H9 (cell line): ENCODE measurements at regions not wholly inside any gene's neighbourhood (a gene's known extent, or its start where the extent isn't known, plus 50 kb on each side); places are given as distances from the start of the nearest gene placed in this dataset.

Experiments used
- DNase-seq: peaks from one replicate; pipeline ENCODE4 v3.0.0-alpha.2; 2017
- H2AFZ ChIP-seq: one replicate; pipeline ENCODE4 v1.6.1; 2013; ENCODE audit warnings: mild to moderate bottlenecking, low read length, control low read depth, moderate library complexity
- H2AK5ac ChIP-seq: 2 replicates; pipeline ENCODE4 v1.6.1; 2013; ENCODE audit warnings: low read length, control low read depth, mixed read lengths; ENCODE audit not compliant: insufficient read length
- H2BK120ac ChIP-seq: one replicate; pipeline ENCODE4 v1.6.1; 2013; ENCODE audit warnings: low read depth, mild to moderate bottlenecking, low read length, control low read depth, inconsistent platforms; ENCODE audit not compliant: poor library complexity, severe bottlenecking
- H2BK12ac ChIP-seq: 2 replicates; pipeline ENCODE4 v1.6.1; 2013; ENCODE audit warnings: low read length, control low read depth, mixed read lengths, low read depth; ENCODE audit not compliant: insufficient read length
- H2BK15ac ChIP-seq: 2 replicates; pipeline ENCODE4 v1.6.1; 2013; ENCODE audit warnings: low read depth, low read length, control low read depth
- H2BK20ac ChIP-seq: one replicate; pipeline ENCODE4 v1.6.1; 2013; ENCODE audit warnings: low read depth, mild to moderate bottlenecking, low read length, control low read depth, inconsistent platforms; ENCODE audit not compliant: poor library complexity, severe bottlenecking
- H2BK5ac ChIP-seq: 2 replicates; pipeline ENCODE4 v1.6.1; 2013; ENCODE audit warnings: low read length, control low read depth, mixed read lengths; ENCODE audit not compliant: insufficient read length
- H3K14ac ChIP-seq: 2 replicates; pipeline ENCODE4 v1.6.1; 2013; ENCODE audit warnings: low read length, control low read depth; ENCODE audit not compliant: insufficient read depth
- H3K18ac ChIP-seq: 2 replicates; pipeline ENCODE4 v1.6.1; 2013; ENCODE audit warnings: low read depth, mild to moderate bottlenecking, mixed read lengths, low read length, control low read depth; ENCODE audit not compliant: insufficient read length
- H3K23ac ChIP-seq: 2 replicates; pipeline ENCODE4 v1.6.1; 2013; ENCODE audit warnings: low read length, control low read depth, mixed read lengths, low read depth; ENCODE audit not compliant: insufficient read length
- H3K23me2 ChIP-seq: 2 replicates; pipeline ENCODE4 v1.6.1; 2013; ENCODE audit warnings: low read depth, mild to moderate bottlenecking, mixed read lengths, low read length, control low read depth; ENCODE audit not compliant: insufficient read length, poor library complexity, severe bottlenecking
- H3K27ac ChIP-seq: 2 replicates; pipeline ENCODE4 v1.5.1; 2013; ENCODE audit warnings: low read length, control low read depth, mixed read lengths, low read depth; ENCODE audit not compliant: insufficient read length
- H3K27me3 ChIP-seq: 2 replicates; pipeline ENCODE4 v1.6.1; 2013; ENCODE audit warnings: low read length, control low read depth, inconsistent platforms; ENCODE audit not compliant: insufficient read depth
- H3K4ac ChIP-seq: 2 replicates; pipeline ENCODE4 v1.6.1; 2013; ENCODE audit warnings: low read depth, mild to moderate bottlenecking, control low read depth, inconsistent platforms, low read length, moderate library complexity
- H3K4me1 ChIP-seq: 2 replicates; pipeline ENCODE4 v1.6.1; 2013; ENCODE audit warnings: low read length, control low read depth, inconsistent platforms; ENCODE audit not compliant: insufficient read depth
- H3K4me2 ChIP-seq: 2 replicates; pipeline ENCODE4 v1.6.1; 2013; ENCODE audit warnings: low read length, control low read depth, mixed read lengths; ENCODE audit not compliant: insufficient read length, insufficient read depth
- H3K56ac ChIP-seq: 2 replicates; pipeline ENCODE4 v1.6.1; 2013; ENCODE audit warnings: low read depth, mild to moderate bottlenecking, mixed read lengths, low read length, control low read depth; ENCODE audit not compliant: insufficient read length
- H3K79me1 ChIP-seq: 2 replicates; pipeline ENCODE4 v1.6.1; 2013; ENCODE audit warnings: low read depth, mild to moderate bottlenecking, moderate library complexity, low read length, control low read depth, inconsistent platforms; ENCODE audit not compliant: insufficient read depth, poor library complexity, severe bottlenecking
- H3K79me2 ChIP-seq: 2 replicates; pipeline ENCODE4 v1.6.1; 2013; ENCODE audit warnings: low read length, control low read depth, inconsistent platforms; ENCODE audit not compliant: insufficient read depth
- H3K9ac ChIP-seq: 2 replicates; pipeline ENCODE4 v1.6.1; 2013; ENCODE audit warnings: low read length, control low read depth, mixed read lengths; ENCODE audit not compliant: insufficient read length; ENCODE audit errors: extremely low read depth
- H3K9me3 ChIP-seq: one replicate; pipeline ENCODE4 v1.6.1; 2013; ENCODE audit warnings: low read depth, low read length, inconsistent platforms; ENCODE audit not compliant: control insufficient read depth
- H3T11ph ChIP-seq: one replicate; pipeline ENCODE4 v1.6.1; 2013; ENCODE audit warnings: mild to moderate bottlenecking, low read length, control low read depth, inconsistent platforms
- H4K20me1 ChIP-seq: one replicate; pipeline ENCODE4 v1.6.1; 2013; ENCODE audit not compliant: control insufficient read depth, insufficient read length, insufficient read depth
- H4K5ac ChIP-seq: 2 replicates; pipeline ENCODE4 v1.6.1; 2013; ENCODE audit warnings: low read depth, mild to moderate bottlenecking, mixed read lengths, low read length, control low read depth; ENCODE audit not compliant: insufficient read length
- H4K8ac ChIP-seq: replicated peaks from 2 replicates; pipeline ENCODE4 v1.6.1; 2013; ENCODE audit warnings: low read length, control low read depth, mixed read lengths, low read depth; ENCODE audit not compliant: insufficient read length
- H4K91ac ChIP-seq: 2 replicates; pipeline ENCODE4 v1.6.1; 2013; ENCODE audit warnings: low read depth, mild to moderate bottlenecking, moderate library complexity, mixed read lengths, low read length, control low read depth; ENCODE audit not compliant: insufficient read length
- H3K27ac Mint-ChIP-seq, 3 experiments: 2 replicates in 2 of 3; 3 replicates in 1 of 3; pipeline ENCODE4 v1.8.0; 2020 to 2021; ENCODE audit warnings: mixed read lengths in 3 of 3, mild to moderate bottlenecking in 1 of 3, moderate library complexity in 1 of 3
- H3K27me3 Mint-ChIP-seq: 2 replicates; pipeline ENCODE4 v1.8.0; 2021; ENCODE audit warnings: low read depth, mild to moderate bottlenecking, moderate library complexity, mixed read lengths
- H3K36me3 Mint-ChIP-seq, 3 experiments: 2 replicates in 2 of 3; 3 replicates in 1 of 3; pipeline ENCODE4 v1.8.0; 2020 to 2021; ENCODE audit warnings: low read depth in 3 of 3, mixed read lengths in 3 of 3; ENCODE audit not compliant: insufficient read depth in 1 of 3
- H3K4me1 Mint-ChIP-seq, 2 experiments: 2 replicates each; pipeline ENCODE4 v1.8.0; 2020; ENCODE audit warnings: mixed read lengths in 2 of 2
- H3K4me3 Mint-ChIP-seq, 2 experiments: 2 replicates in 1 of 2; 3 replicates in 1 of 2; pipeline ENCODE4 v1.8.0; 2020 to 2021; ENCODE audit warnings: mild to moderate bottlenecking in 2 of 2, mixed read lengths in 2 of 2, moderate library complexity in 1 of 2
- H3K9me3 Mint-ChIP-seq, 2 experiments: 2 replicates in 1 of 2; 3 replicates in 1 of 2; pipeline ENCODE4 v1.8.0; 2020; ENCODE audit warnings: mild to moderate bottlenecking in 2 of 2, mixed read lengths in 2 of 2, moderate library complexity in 1 of 2
- WGBS: extraction: QIAGEN DNeasy Blood & Tissue Kit; methylation state at CpG from one replicate; pipeline ENCODE4 v1.1.7; 2013; ENCODE audit warnings: missing lambda C conversion rate, low lambda C conversion rate, mixed read lengths; ENCODE audit not compliant: insufficient read length; ENCODE audit errors: extremely low coverage; 5-methylcytosine and 5-hydroxymethylcytosine counted together
- TF ChIP-seq, protein P1 (sequence below): fragments of 200-600 bp; sonication (generic); conservative IDR thresholded peaks from 3 replicates; pipeline ENCODE4 v1.8.0; 2021; ENCODE audit warnings: antibody characterized with exemption, mild to moderate bottlenecking

DNA sequence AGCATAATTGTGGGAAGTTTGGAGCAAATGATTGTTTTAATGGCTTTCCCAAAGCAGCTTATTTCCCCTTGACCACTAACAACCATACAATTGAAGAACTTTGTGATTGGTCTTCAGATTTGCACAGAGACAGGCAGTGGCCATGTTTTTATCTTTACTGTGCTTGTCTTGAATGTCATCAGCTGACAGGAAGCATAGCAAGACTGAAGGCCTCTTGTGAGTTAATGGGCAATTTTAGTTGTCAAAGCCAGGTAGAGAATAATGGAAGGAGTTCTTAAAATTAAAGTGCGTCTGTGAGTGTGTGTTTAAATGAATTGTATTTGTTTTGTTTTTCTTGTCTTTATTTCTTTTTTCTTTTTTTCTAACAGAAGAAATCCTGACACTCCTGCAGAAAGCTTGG is 809.9 kb downstream of the TSN start:
- Histone ChIP-seq H2AK5ac (no peak overlapping the region), H3K9ac (no peak overlapping the region), H3K4ac (no peak overlapping the region), H2AFZ (no peak overlapping the region), H2BK5ac (no peak overlapping the region), H2BK15ac (no peak overlapping the region), H3K56ac (no peak overlapping the region), H3K23ac (no peak overlapping the region), H3T11ph (no peak overlapping the region), H3K23me2 (no peaks in the 10 kb centered on the region), H2BK12ac (no peak overlapping the region), H3K27me3 (no peaks in the 10 kb centered on the region), H2BK120ac (no peak overlapping the region), H4K8ac (no peak overlapping the region), H3K14ac (no peak overlapping the region), H3K4me2 (no peak overlapping the region), H3K9me3 (no peaks in the 10 kb centered on the region), H4K91ac (no peak overlapping the region), H4K20me1 (no peaks in the 10 kb centered on the region), H2BK20ac (no peak overlapping the region), H4K5ac (no peak overlapping the region), H3K79me2 (no peaks in the 10 kb centered on the region), H3K4me1 (no peaks in the 10 kb centered on the region), H3K18ac (no peak overlapping the region), H3K79me1 (no peaks in the 10 kb centered on the region), H3K27ac (no peak overlapping the region)
- no peak overlapping the region for H3K27ac Mint-ChIP-seq
- DNase-seq: no peak
- H3K9me3 Mint-ChIP-seq: no peaks in the 10 kb centered on the region
- WGBS: no CpG with 5 or more reads among the region's 1 CpG
- H3K36me3 Mint-ChIP-seq: no peaks in the 10 kb centered on the region
- H3K4me3 Mint-ChIP-seq: no peak overlapping the region
- no peaks in the 10 kb centered on the region for H3K27me3 Mint-ChIP-seq
- no peaks in the 10 kb centered on the region for H3K4me1 Mint-ChIP-seq
- TF ChIP-seq, protein P1, sequence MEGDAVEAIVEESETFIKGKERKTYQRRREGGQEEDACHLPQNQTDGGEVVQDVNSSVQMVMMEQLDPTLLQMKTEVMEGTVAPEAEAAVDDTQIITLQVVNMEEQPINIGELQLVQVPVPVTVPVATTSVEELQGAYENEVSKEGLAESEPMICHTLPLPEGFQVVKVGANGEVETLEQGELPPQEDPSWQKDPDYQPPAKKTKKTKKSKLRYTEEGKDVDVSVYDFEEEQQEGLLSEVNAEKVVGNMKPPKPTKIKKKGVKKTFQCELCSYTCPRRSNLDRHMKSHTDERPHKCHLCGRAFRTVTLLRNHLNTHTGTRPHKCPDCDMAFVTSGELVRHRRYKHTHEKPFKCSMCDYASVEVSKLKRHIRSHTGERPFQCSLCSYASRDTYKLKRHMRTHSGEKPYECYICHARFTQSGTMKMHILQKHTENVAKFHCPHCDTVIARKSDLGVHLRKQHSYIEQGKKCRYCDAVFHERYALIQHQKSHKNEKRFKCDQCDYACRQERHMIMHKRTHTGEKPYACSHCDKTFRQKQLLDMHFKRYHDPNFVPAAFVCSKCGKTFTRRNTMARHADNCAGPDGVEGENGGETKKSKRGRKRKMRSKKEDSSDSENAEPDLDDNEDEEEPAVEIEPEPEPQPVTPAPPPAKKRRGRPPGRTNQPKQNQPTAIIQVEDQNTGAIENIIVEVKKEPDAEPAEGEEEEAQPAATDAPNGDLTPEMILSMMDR: no peak
